Ishikawa (cell line): ENCODE measurements at regions not wholly inside any gene's neighbourhood (a gene's known extent, or its start where the extent isn't known, plus 50 kb on each side); places are given as distances from the start of the nearest gene placed in this dataset.

ENCODE experiments used
- CEBPB ChIP-seq: IDR thresholded peaks from 2 replicates; pipeline ENCODE4 v1.6.1; 2012
- CREB1 ChIP-seq: IDR thresholded peaks from 2 replicates; pipeline ENCODE4 v1.6.1; 2012; ENCODE audit warnings: low read depth
- EGR1 ChIP-seq: IDR thresholded peaks from 2 replicates; pipeline ENCODE4 v1.6.1; 2012
- EP300 ChIP-seq: IDR thresholded peaks from 2 replicates; pipeline ENCODE4 v1.6.1; 2012; ENCODE audit warnings: borderline replicate concordance
- FOXM1 ChIP-seq: IDR thresholded peaks from 2 replicates; pipeline ENCODE4 v1.6.1; 2012; ENCODE audit warnings: low read depth, borderline replicate concordance
- NFIC ChIP-seq: IDR thresholded peaks from 2 replicates; pipeline ENCODE4 v1.6.1; 2012
- RAD21 ChIP-seq: IDR thresholded peaks from 2 replicates; pipeline ENCODE4 v1.6.1; 2012; ENCODE audit warnings: low read depth
- TAF1 ChIP-seq: IDR thresholded peaks from 2 replicates; pipeline ENCODE4 v1.6.1; 2012; ENCODE audit warnings: low read depth, mild to moderate bottlenecking
- TCF12 ChIP-seq: IDR thresholded peaks from 2 replicates; pipeline ENCODE4 v1.6.1; 2012; ENCODE audit warnings: low read depth
- TEAD4 ChIP-seq: IDR thresholded peaks from 2 replicates; pipeline ENCODE4 v1.6.1; 2012
- YY1 ChIP-seq: IDR thresholded peaks from 2 replicates; pipeline ENCODE4 v1.6.1; 2012; ENCODE audit warnings: low read depth
- ZBTB7A ChIP-seq: IDR thresholded peaks from 2 replicates; pipeline ENCODE4 v1.6.1; 2012; ENCODE audit warnings: low read depth
- TF ChIP-seq, protein P1 (sequence below): IDR thresholded peaks from 2 replicates; pipeline ENCODE4 v1.6.1; 2012; ENCODE audit warnings: low read depth, mild to moderate bottlenecking
- TF ChIP-seq, protein P2 (sequence below): IDR thresholded peaks from 2 replicates; pipeline ENCODE4 v1.6.1; 2012
- TF ChIP-seq, protein P3 (sequence below): IDR thresholded peaks from 2 replicates; pipeline ENCODE4 v1.6.1; 2012

DNA sequence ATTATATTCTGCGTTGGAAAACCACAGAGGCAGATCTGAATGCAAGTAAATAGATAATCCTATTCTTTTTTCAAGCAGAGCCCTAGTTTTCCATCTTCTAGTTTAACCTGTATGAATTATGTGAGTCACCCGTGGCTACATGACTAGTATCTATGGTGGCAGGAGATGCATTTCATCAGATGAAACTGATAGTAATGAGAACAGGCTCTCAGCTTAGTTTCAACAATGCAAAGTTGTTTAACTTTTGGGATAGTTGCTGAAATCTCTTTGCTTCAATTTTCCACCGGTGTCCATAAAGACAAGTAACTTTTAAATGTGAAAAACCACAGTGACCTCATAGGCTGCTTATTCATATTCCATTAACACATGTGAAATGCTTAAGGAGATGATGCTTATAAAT lies 1317.4 kb upstream of the TENM3 start:
- TF ChIP-seq RAD21 (no peak), FOXM1 (no peak), EP300 (no peak), YY1 (no peak), TEAD4 (no peak), NFIC (no peak), ZBTB7A (no peak), TCF12 (no peak), EGR1 (no peak), CEBPB (no peak), TAF1 (no peak), CREB1 (no peak)
- TF ChIP-seq, protein P1, sequence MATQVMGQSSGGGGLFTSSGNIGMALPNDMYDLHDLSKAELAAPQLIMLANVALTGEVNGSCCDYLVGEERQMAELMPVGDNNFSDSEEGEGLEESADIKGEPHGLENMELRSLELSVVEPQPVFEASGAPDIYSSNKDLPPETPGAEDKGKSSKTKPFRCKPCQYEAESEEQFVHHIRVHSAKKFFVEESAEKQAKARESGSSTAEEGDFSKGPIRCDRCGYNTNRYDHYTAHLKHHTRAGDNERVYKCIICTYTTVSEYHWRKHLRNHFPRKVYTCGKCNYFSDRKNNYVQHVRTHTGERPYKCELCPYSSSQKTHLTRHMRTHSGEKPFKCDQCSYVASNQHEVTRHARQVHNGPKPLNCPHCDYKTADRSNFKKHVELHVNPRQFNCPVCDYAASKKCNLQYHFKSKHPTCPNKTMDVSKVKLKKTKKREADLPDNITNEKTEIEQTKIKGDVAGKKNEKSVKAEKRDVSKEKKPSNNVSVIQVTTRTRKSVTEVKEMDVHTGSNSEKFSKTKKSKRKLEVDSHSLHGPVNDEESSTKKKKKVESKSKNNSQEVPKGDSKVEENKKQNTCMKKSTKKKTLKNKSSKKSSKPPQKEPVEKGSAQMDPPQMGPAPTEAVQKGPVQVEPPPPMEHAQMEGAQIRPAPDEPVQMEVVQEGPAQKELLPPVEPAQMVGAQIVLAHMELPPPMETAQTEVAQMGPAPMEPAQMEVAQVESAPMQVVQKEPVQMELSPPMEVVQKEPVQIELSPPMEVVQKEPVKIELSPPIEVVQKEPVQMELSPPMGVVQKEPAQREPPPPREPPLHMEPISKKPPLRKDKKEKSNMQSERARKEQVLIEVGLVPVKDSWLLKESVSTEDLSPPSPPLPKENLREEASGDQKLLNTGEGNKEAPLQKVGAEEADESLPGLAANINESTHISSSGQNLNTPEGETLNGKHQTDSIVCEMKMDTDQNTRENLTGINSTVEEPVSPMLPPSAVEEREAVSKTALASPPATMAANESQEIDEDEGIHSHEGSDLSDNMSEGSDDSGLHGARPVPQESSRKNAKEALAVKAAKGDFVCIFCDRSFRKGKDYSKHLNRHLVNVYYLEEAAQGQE: no peak
- TF ChIP-seq, protein P2, sequence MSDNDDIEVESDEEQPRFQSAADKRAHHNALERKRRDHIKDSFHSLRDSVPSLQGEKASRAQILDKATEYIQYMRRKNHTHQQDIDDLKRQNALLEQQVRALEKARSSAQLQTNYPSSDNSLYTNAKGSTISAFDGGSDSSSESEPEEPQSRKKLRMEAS: no peak
- TF ChIP-seq, protein P3, sequence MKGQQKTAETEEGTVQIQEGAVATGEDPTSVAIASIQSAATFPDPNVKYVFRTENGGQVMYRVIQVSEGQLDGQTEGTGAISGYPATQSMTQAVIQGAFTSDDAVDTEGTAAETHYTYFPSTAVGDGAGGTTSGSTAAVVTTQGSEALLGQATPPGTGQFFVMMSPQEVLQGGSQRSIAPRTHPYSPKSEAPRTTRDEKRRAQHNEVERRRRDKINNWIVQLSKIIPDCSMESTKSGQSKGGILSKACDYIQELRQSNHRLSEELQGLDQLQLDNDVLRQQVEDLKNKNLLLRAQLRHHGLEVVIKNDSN: no peak

DNA sequence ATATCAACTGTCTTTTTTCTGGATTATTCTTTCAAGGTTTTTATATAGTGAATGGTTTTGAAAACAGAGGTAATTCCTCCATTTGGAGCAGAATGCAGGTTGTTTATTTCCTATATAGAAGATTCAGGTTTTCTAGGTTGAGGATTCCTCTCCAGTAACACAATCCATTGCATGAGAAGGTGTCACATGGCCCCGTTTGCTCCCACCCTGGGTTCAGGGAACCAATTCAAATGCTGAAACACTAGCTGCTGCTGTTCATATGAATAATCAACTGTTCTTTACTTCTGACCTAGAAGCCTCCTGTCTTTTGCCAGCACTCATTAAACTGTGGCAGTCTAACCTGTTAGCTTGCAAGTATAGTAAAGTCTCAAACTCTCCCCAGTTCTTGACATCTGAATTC lies 1316.9 kb upstream of the TENM3 start:
- TF ChIP-seq, protein P3: no peak
- TF ChIP-seq EGR1: no peak
- TF ChIP-seq, protein P2: no peak
- TF ChIP-seq, protein P1: no peak
- TF ChIP-seq FOXM1: no peak
- TF ChIP-seq ZBTB7A: no peak
- TF ChIP-seq NFIC: no peak
- no peak for TF ChIP-seq TEAD4
- no peak for TF ChIP-seq RAD21
- no peak for TF ChIP-seq CREB1

GRCh38 chr4:180932370-180933001 lies 1310.7 kb upstream of the TENM3 start:
- TF ChIP-seq, protein P1: no peak
- TF ChIP-seq ZBTB7A: no peak
- no peak for TF ChIP-seq CREB1
- no peak for TF ChIP-seq EGR1
- TF ChIP-seq FOXM1: no peak
- no peak for TF ChIP-seq EP300
- TF ChIP-seq, protein P2: no peak
- TF ChIP-seq RAD21: no peak
- TF ChIP-seq TAF1: no peak
- TF ChIP-seq TCF12: no peak
- TF ChIP-seq, protein P3: no peak
- no peak for TF ChIP-seq TEAD4
- TF ChIP-seq NFIC: no peak
- TF ChIP-seq YY1: no peak
- TF ChIP-seq CEBPB: no peak

GRCh38 chr4:180937083-180937482 lies 1306.1 kb upstream of the TENM3 start:
- TF ChIP-seq TCF12: no peak
- TF ChIP-seq, protein P1: no peak
- no peak for TF ChIP-seq YY1
- TF ChIP-seq NFIC: no peak
- TF ChIP-seq, protein P2: no peak
- TF ChIP-seq TEAD4: no peak
- no peak for TF ChIP-seq RAD21
- no peak for TF ChIP-seq ZBTB7A
- no peak for TF ChIP-seq FOXM1
- TF ChIP-seq TAF1: no peak
- no peak for TF ChIP-seq CREB1
- no peak for TF ChIP-seq EP300
- no peak for TF ChIP-seq EGR1
- TF ChIP-seq, protein P3: no peak
- no peak for TF ChIP-seq CEBPB
